PC-9 (cell line): ENCODE measurements at regions not wholly inside any gene's neighbourhood (a gene's known extent, or its start where the extent isn't known, plus 50 kb on each side); places are given as distances from the start of the nearest gene placed in this dataset.

Source experiments
- EZH2 ChIP-seq: fragments of 200-600 bp; sonication (generic); IDR thresholded peaks from 2 replicates; pipeline ENCODE4 v1.8.0; 2017; ENCODE audit warnings: antibody characterized with exemption, low read depth
- TF ChIP-seq, protein P1 (sequence below): fragments of 200-600 bp; sonication (generic); conservative IDR thresholded peaks from 2 replicates; pipeline ENCODE4 v1.6.1; 2017; ENCODE audit warnings: mixed run types, antibody characterized with exemption, mild to moderate bottlenecking, moderate library complexity

DNA sequence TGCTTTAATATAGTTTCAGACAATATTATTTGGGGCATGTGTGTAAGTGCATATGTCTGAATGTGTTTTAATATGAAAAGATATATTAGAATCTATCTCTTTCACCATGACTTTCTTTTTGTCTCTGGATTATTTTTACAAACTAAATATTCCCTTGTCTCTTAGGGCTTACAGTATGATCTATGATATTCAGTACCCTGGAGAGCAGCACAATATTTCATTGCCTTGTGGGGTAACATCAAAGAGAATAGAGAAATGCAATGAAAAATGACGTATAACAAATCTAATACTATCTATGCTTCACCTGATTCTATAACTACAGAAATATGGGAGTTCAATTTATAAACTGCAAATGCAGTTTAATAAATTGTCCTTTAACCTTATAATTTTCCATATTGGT, 2084.5 kb downstream of the MRPL39 start:
- TF ChIP-seq, protein P1, sequence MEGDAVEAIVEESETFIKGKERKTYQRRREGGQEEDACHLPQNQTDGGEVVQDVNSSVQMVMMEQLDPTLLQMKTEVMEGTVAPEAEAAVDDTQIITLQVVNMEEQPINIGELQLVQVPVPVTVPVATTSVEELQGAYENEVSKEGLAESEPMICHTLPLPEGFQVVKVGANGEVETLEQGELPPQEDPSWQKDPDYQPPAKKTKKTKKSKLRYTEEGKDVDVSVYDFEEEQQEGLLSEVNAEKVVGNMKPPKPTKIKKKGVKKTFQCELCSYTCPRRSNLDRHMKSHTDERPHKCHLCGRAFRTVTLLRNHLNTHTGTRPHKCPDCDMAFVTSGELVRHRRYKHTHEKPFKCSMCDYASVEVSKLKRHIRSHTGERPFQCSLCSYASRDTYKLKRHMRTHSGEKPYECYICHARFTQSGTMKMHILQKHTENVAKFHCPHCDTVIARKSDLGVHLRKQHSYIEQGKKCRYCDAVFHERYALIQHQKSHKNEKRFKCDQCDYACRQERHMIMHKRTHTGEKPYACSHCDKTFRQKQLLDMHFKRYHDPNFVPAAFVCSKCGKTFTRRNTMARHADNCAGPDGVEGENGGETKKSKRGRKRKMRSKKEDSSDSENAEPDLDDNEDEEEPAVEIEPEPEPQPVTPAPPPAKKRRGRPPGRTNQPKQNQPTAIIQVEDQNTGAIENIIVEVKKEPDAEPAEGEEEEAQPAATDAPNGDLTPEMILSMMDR = no peak
- no peak for TF ChIP-seq EZH2
